SH-SY5Y (cell line): ENCODE measurements at regions not wholly inside any gene's neighbourhood (a gene's known extent, or its start where the extent isn't known, plus 50 kb on each side); places are given as distances from the start of the nearest gene placed in this dataset.

Experiments
- GATA2 ChIP-seq: IDR thresholded peaks from 2 replicates; pipeline ENCODE4 v1.6.1; 2011; ENCODE audit warnings: mild to moderate bottlenecking, low read depth, low read length
- GATA3 ChIP-seq: IDR thresholded peaks from 2 replicates; pipeline ENCODE4 v1.6.1; 2011; ENCODE audit warnings: low read depth, mild to moderate bottlenecking, low read length, moderate library complexity

DNA sequence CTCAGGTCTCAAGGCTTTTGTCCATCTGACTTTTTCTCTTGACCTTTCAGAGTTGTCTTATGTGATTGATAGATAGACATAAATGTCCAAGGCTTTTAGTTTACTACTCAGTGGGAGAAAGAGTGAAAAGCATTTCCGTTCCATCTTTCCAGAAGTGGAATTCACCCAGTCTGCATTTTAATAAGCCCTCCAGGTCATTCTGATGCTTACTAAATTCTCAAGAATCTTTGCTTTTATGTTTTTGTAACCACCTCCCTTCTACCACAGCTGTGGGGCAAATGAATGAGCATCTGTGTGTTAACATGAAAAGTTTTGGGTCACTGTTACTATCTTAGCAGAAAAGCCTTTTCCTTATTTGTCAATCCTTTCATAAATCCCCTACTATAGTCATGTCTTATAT lies 251.4 kb downstream of the LRIG3 start:
- TF ChIP-seq GATA2 = no peak
- TF ChIP-seq GATA3 = no peak
